AG09309 (cell line): ENCODE measurements at regions not wholly inside any gene's neighbourhood (a gene's known extent, or its start where the extent isn't known, plus 50 kb on each side); places are given as distances from the start of the nearest gene placed in this dataset.
"Not testable (repeated sequence)": the region's sequence is repeated elsewhere in the genome, so short reads cannot be mapped to it uniquely, and the experiment has no call there.

ENCODE experiments used
- DNase-seq: peaks from one replicate; pipeline ENCODE4 v3.0.0-alpha.2; 2010; ENCODE audit warnings: low read depth
- H3K4me3 ChIP-seq: 2 replicates; pipeline ENCODE4 v1.5.1; 2011; ENCODE audit warnings: mild to moderate bottlenecking, low read depth, low read length, moderate library complexity; ENCODE audit not compliant: control insufficient read depth
- CTCF ChIP-seq: IDR thresholded peaks from 2 replicates; pipeline ENCODE4 v1.5.1; 2011; ENCODE audit warnings: mild to moderate bottlenecking, low read depth, low read length, inconsistent platforms; ENCODE audit not compliant: insufficient read depth, control insufficient read depth; ENCODE audit errors: missing control alignments

- no peak for TF ChIP-seq CTCF
- no peak for DNase-seq
- no peak overlapping the region for H3K4me3 ChIP-seq
These were observed 103.1 kb upstream of the RHOBTB1 start for GRCh38 chr10:61047081-61047480.

- not testable (repeated sequence) for DNase-seq, H3K4me3 ChIP-seq
These were observed 101.5 kb upstream of the RHOBTB1 start for GRCh38 chr10:61045480-61045879.

- TF ChIP-seq CTCF, result no peak
- no peak overlapping the region for H3K4me3 ChIP-seq
- DNase-seq, result no peak
These were observed 98.5 kb upstream of the RHOBTB1 start for GRCh38 chr10:61042533-61042932.

GRCh38 chr10:61040399-61041016, 96.5 kb upstream of the RHOBTB1 start:
- no peak for DNase-seq
- TF ChIP-seq CTCF, result no peak
- no peak overlapping the region for H3K4me3 ChIP-seq

- no peak for TF ChIP-seq CTCF
- DNase-seq, result no peak
- no peak overlapping the region for H3K4me3 ChIP-seq
These were observed 95.9 kb upstream of the RHOBTB1 start for GRCh38 chr10:61039868-61040267.

GRCh38 chr10:61037261-61037830, 93.4 kb upstream of the RHOBTB1 start:
- not testable (repeated sequence) for H3K4me3 ChIP-seq, DNase-seq

- not testable (repeated sequence) for H3K4me3 ChIP-seq
These were observed 92.2 kb upstream of the RHOBTB1 start for GRCh38 chr10:61036148-61036547.

GRCh38 chr10:61031341-61031740, 87.4 kb upstream of the RHOBTB1 start:
- H3K4me3 ChIP-seq, result no peak overlapping the region
- TF ChIP-seq CTCF, result no peak
- no peak for DNase-seq

More at GRCh38 chr10:61036148-61036547, 92.2 kb upstream of the RHOBTB1 start:
- not testable (repeated sequence) for DNase-seq
